ENCODE measurements at regions not wholly inside any gene's neighbourhood (a gene's known extent, or its start where the extent isn't known, plus 50 kb on each side); places are given as distances from the start of the nearest gene placed in this dataset.

- H3K4me2 ChIP-seq (ENCODE audit: insufficient read depth, low read length), result no peak overlapping the region
- ATAC-seq (no peak), DNase-seq (ENCODE audit: extremely low read depth in 1 of 4, low spot score in 3 of 4) (no peak), FAIRE-seq (no peak)
- peaks cover 0 to 2% of the 10 kb centered on the region in 2 experiments; a peak in 2 of 5 replicates for H3K4me1 ChIP-seq (replicated peaks in 1 of 2; ENCODE audit: control insufficient read depth in 2 of 2, insufficient read depth in 2 of 2, low read length in 2 of 2)
- no peak for TF ChIP-seq FOXA1 (IDR thresholded peaks at IDR 0.05; ENCODE audit: borderline replicate concordance)
- TF ChIP-seq POU5F1 (IDR thresholded peaks at IDR 0.05; ENCODE audit: borderline replicate concordance, low read depth, low read length, partially characterized antibody), result no peak
- TF ChIP-seq ZBTB17 (CRISPR knock-in tag; IDR thresholded peaks at IDR 0.05), result no peak
- no peak for TF ChIP-seq TCF15 (CRISPR knock-in tag; IDR thresholded peaks at IDR 0.05)
- TF ChIP-seq RHOXF2B (CRISPR knock-in tag; conservative IDR thresholded peaks at IDR 0.05), result no peak
- TF ChIP-seq ZNF644 (tag; IDR thresholded peaks at IDR 0.05; ENCODE audit: low read depth), result no peak
- TF ChIP-seq COPS2 (conservative IDR thresholded peaks at IDR 0.05), result no peak
- TF ChIP-seq MITF (IDR thresholded peaks at IDR 0.05), result no peak
- no peak for TF ChIP-seq HNRNPUL1 (IDR thresholded peaks at IDR 0.05; ENCODE audit: low read length)
- no peak for TF ChIP-seq MED1 (CRISPR knock-in tag; IDR thresholded peaks at IDR 0.05; ENCODE audit: borderline replicate concordance)
- no peak for TF ChIP-seq ETS2 (tag; IDR thresholded peaks at IDR 0.05; ENCODE audit: borderline replicate concordance, poor library complexity, severe bottlenecking)
- TF ChIP-seq NFXL1 (CRISPR knock-in tag; IDR thresholded peaks at IDR 0.05), result no peak
- TF ChIP-seq JUNB (CRISPR knock-in tag; conservative IDR thresholded peaks at IDR 0.05), result no peak
- TF ChIP-seq HMBOX1 (IDR thresholded peaks at IDR 0.05), result no peak
- no peak for TF ChIP-seq UBTF (IDR thresholded peaks at IDR 0.05; ENCODE audit: borderline replicate concordance in 1 of 2, low read depth in 2 of 2, low read length in 2 of 2)
- TF ChIP-seq BHLHE40 (IDR thresholded peaks at IDR 0.05; ENCODE audit: low read length), result no peak
- no peak overlapping the region for H3K27ac ChIP-seq (ENCODE audit: extremely low read depth, low read depth, low read length)
- ChIA-PET POLR2A (no interaction called here), CTCF (ENCODE audit: low intra/inter-chr PET ratio) (no interaction called here)
- H3K79me2 ChIP-seq (ENCODE audit: control insufficient read depth, insufficient read depth, low read length), result no peaks in the 10 kb centered on the region
- H3K9me3 ChIP-seq (replicated peaks; ENCODE audit: control insufficient read depth, insufficient read depth, low read depth, low read length), result no peaks in the 10 kb centered on the region
- in situ Hi-C loops (cut with MboI) (no loop called here), intact Hi-C loops (cut with micrococcal nuclease) (no loop called here)
- 3% methylated on average over 5 of the region's 5 CpGs for WGBS (ENCODE audit: insufficient coverage, low coverage, missing lambda C conversion rate)
- peaks cover 4 to 5% of the 10 kb centered on the region in 2 experiments; a peak in 3 of 5 replicates for H3K27me3 ChIP-seq (ENCODE audit: control insufficient read depth in 2 of 2, insufficient read depth in 2 of 2, low read length in 2 of 2)
- H3K9ac ChIP-seq (ENCODE audit: insufficient read depth in 1 of 2, low read depth in 2 of 2, low read length in 2 of 2), result no peak overlapping the region
- BruUV-seq (replicated peaks), result no TSS peak
- H3K4me3 ChIP-seq, result no peak overlapping the region
- H2AFZ ChIP-seq (ENCODE audit: low read depth, low read length), result no peak overlapping the region
- no peaks in the 10 kb centered on the region for H3K9me1 ChIP-seq (ENCODE audit: control insufficient read depth, insufficient read depth, low read length)
- no peaks in the 10 kb centered on the region for H4K20me1 ChIP-seq (replicated peaks; ENCODE audit: control insufficient read depth, insufficient read depth, low read length)
- no peaks in the 10 kb centered on the region for H3K36me3 ChIP-seq (ENCODE audit: control insufficient read depth, insufficient read depth, low read length)
Measured at GRCh38 chr10:28427376-28427775, 105.5 kb upstream of the WAC start.
